ENCODE measurements at regions not wholly inside any gene's neighbourhood (a gene's known extent, or its start where the extent isn't known, plus 50 kb on each side); places are given as distances from the start of the nearest gene placed in this dataset.

DNA sequence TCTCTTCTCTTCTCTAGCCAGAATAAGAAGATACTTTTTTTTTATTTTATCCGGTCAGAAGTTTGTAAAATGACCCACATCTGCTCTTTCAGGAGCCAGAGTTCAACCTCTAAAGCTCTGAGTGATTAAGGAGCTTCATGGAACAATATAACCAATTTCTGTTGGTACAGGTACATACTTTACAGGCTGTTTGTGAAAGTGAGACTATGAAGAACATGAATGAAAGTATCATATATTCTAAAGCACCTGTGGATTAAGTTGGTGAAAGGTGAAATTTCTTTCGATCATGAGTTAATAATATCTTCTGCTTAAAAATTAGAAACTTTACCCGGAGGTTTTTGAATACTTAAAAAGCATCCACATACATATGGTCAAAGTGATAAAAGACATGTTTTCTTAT lies 65.2 kb downstream of the DMRT2 start:
- H3K36me3 ChIP-seq (ENCODE audit: insufficient read depth, low read length): no peaks in the 10 kb centered on the region
- no peak overlapping the region for H3K4me3 ChIP-seq
- no peak for TF ChIP-seq FOXP2 (optimal IDR thresholded peaks at IDR 0.05; ENCODE audit: control extremely low read depth, extremely low read length, insufficient read depth)
- TF ChIP-seq POLR2AphosphoS5 (IDR thresholded peaks at IDR 0.05; ENCODE audit: borderline replicate concordance, low read depth, low read length): no peak
- TF ChIP-seq EZH2 (IDR thresholded peaks at IDR 0.05): no peak
- H3K27ac ChIP-seq: no peak overlapping the region
- no peak for DNase-seq (ENCODE audit: low read depth, low spot score)
- H3K9me3 ChIP-seq (ENCODE audit: low read depth, low read length): no peaks in the 10 kb centered on the region
- H3K9ac ChIP-seq (ENCODE audit: insufficient read length): no peak overlapping the region

DNA sequence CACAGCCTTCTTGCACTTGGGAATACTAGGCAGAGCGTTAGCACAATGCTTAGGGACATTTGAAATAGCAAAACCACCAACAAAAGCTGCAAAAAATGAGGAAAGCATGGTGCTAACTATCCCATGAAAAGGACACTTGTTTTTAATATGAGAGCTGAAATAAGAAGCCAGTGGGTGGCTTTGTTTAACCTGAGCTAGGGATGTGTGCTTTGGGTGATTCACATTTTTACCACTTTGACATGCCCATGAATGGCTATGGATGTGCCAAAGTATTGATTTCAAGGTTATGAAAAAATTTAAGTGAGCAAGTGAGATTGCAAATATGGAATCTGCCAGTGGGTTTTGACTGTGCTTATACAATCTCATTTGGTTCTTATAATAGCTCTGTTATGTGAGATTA lies 67.3 kb downstream of the DMRT2 start:
- H3K27ac ChIP-seq: no peak overlapping the region
- H3K4me3 ChIP-seq: no peak overlapping the region
- H3K9me3 ChIP-seq (ENCODE audit: low read depth, low read length): no peaks in the 10 kb centered on the region
- no peak for DNase-seq (ENCODE audit: low read depth, low spot score)
- no peak overlapping the region for H3K9ac ChIP-seq (ENCODE audit: insufficient read length)
- H3K36me3 ChIP-seq (ENCODE audit: insufficient read depth, low read length): no peaks in the 10 kb centered on the region
- TF ChIP-seq FOXP2 (optimal IDR thresholded peaks at IDR 0.05; ENCODE audit: control extremely low read depth, extremely low read length, insufficient read depth): no peak
- no peak for TF ChIP-seq POLR2AphosphoS5 (IDR thresholded peaks at IDR 0.05; ENCODE audit: borderline replicate concordance, low read depth, low read length)
- TF ChIP-seq EZH2 (IDR thresholded peaks at IDR 0.05): no peak

DNA sequence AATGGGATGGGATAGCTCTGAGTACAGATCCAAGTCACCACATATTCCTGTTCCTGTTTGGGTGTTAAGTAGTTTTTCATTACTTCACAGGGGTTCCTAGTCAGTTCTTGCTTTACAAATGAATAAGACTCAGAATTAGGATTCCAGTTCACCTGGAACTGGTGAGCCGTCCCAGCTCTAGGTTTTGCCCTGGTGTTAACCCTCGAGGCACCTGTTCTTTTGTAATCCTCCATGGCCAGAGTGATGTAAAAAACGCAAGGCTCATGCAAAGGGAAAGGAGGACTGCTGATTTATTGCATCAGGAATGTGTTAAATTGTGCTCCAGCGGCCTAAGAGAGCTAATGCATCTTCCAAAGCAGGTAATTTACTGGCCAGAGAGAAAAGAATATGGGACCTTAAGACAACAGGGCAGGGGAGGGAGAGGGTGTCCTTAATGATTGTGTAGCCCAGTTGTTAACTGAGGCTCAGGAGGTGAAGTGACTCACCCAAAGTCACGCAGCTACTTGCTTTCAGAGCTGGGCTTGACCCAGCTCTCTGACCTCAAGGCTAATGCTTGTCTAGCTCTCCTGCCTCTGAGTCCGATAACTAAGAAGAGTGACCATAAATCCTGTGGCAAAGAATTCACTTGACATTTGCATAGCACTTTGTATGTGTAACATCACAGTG lies 70.5 kb downstream of the DMRT2 start:
- DNase-seq (ENCODE audit: low read depth, low spot score): no peak
- H3K9ac ChIP-seq (ENCODE audit: insufficient read length): no peak overlapping the region
- no peak for TF ChIP-seq EZH2 (IDR thresholded peaks at IDR 0.05)
- no peak for TF ChIP-seq POLR2AphosphoS5 (IDR thresholded peaks at IDR 0.05; ENCODE audit: borderline replicate concordance, low read depth, low read length)
- TF ChIP-seq FOXP2 (optimal IDR thresholded peaks at IDR 0.05; ENCODE audit: control extremely low read depth, extremely low read length, insufficient read depth): no peak
- no peak overlapping the region for H3K27ac ChIP-seq
- H3K4me3 ChIP-seq: no peak overlapping the region
- H3K9me3 ChIP-seq (ENCODE audit: low read depth, low read length): no peaks in the 10 kb centered on the region
- H3K36me3 ChIP-seq (ENCODE audit: insufficient read depth, low read length): no peaks in the 10 kb centered on the region

DNA sequence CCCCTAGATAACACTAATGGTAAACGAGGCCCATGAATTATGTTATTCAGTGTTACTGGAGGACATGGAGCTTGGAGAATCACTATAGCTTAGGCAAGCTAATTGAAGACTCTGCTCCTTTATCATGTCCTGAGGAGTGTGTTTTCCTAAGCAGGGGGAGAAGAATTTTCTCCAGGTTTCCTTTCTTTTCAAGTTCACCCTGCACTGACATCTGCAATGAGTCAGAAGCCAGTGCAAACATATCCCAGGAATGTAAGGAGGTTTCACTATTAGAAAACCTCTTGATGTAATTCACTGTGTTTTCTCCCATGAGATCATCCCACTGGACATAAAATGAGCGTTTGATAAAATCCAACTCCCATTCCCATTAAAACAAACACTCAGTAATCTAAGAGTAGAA lies 75.6 kb downstream of the DMRT2 start:
- no peak for TF ChIP-seq FOXP2 (optimal IDR thresholded peaks at IDR 0.05; ENCODE audit: control extremely low read depth, extremely low read length, insufficient read depth)
- no peak for TF ChIP-seq EZH2 (IDR thresholded peaks at IDR 0.05)
- no peak for TF ChIP-seq POLR2AphosphoS5 (IDR thresholded peaks at IDR 0.05; ENCODE audit: borderline replicate concordance, low read depth, low read length)
- no peak overlapping the region for H3K9ac ChIP-seq (ENCODE audit: insufficient read length)

GRCh38 chr9:1128046-1128445 lies 77.9 kb downstream of the DMRT2 start:
- Histone ChIP-seq H3K9ac (ENCODE audit: insufficient read length) (no peak overlapping the region), H3K27ac (no peak overlapping the region), H3K36me3 (ENCODE audit: insufficient read depth, low read length) (no peaks in the 10 kb centered on the region), H3K4me3 (no peak overlapping the region), H3K9me3 (ENCODE audit: low read depth, low read length) (no peaks in the 10 kb centered on the region)
- DNase-seq (ENCODE audit: low read depth, low spot score): no peak
- TF ChIP-seq FOXP2 (optimal IDR thresholded peaks at IDR 0.05; ENCODE audit: control extremely low read depth, extremely low read length, insufficient read depth): no peak

More for the DNA sequence above, 75.6 kb downstream of the DMRT2 start:
- H3K27ac ChIP-seq: no peak overlapping the region
- no peak for DNase-seq (ENCODE audit: low read depth, low spot score)
- H3K36me3 ChIP-seq (ENCODE audit: insufficient read depth, low read length): no peaks in the 10 kb centered on the region
- H3K4me3 ChIP-seq: no peak overlapping the region
- no peaks in the 10 kb centered on the region for H3K9me3 ChIP-seq (ENCODE audit: low read depth, low read length)

DNA sequence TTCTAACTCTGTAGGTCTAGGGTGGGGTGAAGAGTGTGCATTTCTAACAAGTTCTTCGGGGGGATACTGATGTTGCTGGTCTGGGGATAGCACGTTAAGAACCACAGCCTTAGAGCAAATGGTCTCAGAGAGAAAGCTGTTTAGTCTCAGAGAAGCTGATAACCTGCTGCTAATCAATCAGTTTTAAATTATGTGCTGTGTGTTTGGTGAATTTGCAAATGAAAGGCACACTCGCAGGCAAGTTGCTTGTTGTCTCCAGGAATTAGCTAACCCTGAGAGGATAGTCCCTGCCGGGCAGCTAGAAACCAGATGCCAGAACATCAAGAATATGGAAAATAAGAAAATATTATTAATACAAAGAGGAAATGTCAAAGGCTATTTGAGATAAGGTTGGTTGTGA lies 79.2 kb downstream of the DMRT2 start:
- Histone ChIP-seq H3K36me3 (ENCODE audit: insufficient read depth, low read length) (no peaks in the 10 kb centered on the region), H3K4me3 (no peak overlapping the region), H3K9ac (ENCODE audit: insufficient read length) (no peak overlapping the region), H3K27ac (no peak overlapping the region), H3K9me3 (ENCODE audit: low read depth, low read length) (no peaks in the 10 kb centered on the region)
- DNase-seq (ENCODE audit: low read depth, low spot score): no peak
- TF ChIP-seq FOXP2 (optimal IDR thresholded peaks at IDR 0.05; ENCODE audit: control extremely low read depth, extremely low read length, insufficient read depth): no peak

DNA sequence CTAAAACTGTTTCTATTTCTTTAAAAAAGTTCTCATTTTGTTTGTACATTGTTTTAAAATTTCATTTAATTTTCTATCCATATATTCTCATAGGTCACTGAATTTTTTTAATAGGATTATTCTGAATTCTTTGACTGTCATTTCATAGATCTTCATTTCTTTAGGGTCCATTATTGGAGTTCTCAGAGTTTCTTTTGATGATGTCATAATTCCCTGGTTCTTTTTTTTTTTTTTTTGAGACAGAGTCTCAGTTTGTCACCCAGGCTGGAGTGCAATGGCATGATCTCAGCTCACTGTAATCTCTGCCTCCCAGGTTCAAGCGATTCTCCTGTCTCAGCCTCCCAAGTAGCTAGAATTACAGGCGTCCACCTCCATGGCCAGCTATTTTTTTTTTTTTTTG lies 89.9 kb downstream of the DMRT2 start:
- no peak for DNase-seq (ENCODE audit: low read depth, low spot score)
- Histone ChIP-seq H3K4me3 (no peak overlapping the region), H3K27ac (no peak overlapping the region), H3K36me3 (ENCODE audit: insufficient read depth, low read length) (no peaks in the 10 kb centered on the region), H3K9me3 (ENCODE audit: low read depth, low read length) (no peaks in the 10 kb centered on the region), H3K9ac (ENCODE audit: insufficient read length) (no peak overlapping the region)
- TF ChIP-seq FOXP2 (optimal IDR thresholded peaks at IDR 0.05; ENCODE audit: control extremely low read depth, extremely low read length, insufficient read depth) (no peak), EZH2 (IDR thresholded peaks at IDR 0.05) (no peak), POLR2AphosphoS5 (IDR thresholded peaks at IDR 0.05; ENCODE audit: borderline replicate concordance, low read depth, low read length) (no peak)

GRCh38 chr9:1151691-1152090 lies 101.5 kb downstream of the DMRT2 start:
- Histone ChIP-seq H3K27ac (no peak overlapping the region), H3K9ac (ENCODE audit: insufficient read length) (no peak overlapping the region), H3K4me3 (no peak overlapping the region), H3K9me3 (ENCODE audit: low read depth, low read length) (no peaks in the 10 kb centered on the region), H3K36me3 (ENCODE audit: insufficient read depth, low read length) (no peaks in the 10 kb centered on the region)
- TF ChIP-seq EZH2 (IDR thresholded peaks at IDR 0.05) (no peak), POLR2AphosphoS5 (IDR thresholded peaks at IDR 0.05; ENCODE audit: borderline replicate concordance, low read depth, low read length) (no peak), FOXP2 (optimal IDR thresholded peaks at IDR 0.05; ENCODE audit: control extremely low read depth, extremely low read length, insufficient read depth) (no peak)
- DNase-seq (ENCODE audit: low read depth, low spot score): no peak

GRCh38 chr9:1152171-1152570 lies 102.0 kb downstream of the DMRT2 start:
- no peak overlapping the region for H3K4me3 ChIP-seq
- no peak overlapping the region for H3K27ac ChIP-seq
- no peaks in the 10 kb centered on the region for H3K36me3 ChIP-seq (ENCODE audit: insufficient read depth, low read length)
- no peak for TF ChIP-seq EZH2 (IDR thresholded peaks at IDR 0.05)
- TF ChIP-seq POLR2AphosphoS5 (IDR thresholded peaks at IDR 0.05; ENCODE audit: borderline replicate concordance, low read depth, low read length): no peak
- TF ChIP-seq FOXP2 (optimal IDR thresholded peaks at IDR 0.05; ENCODE audit: control extremely low read depth, extremely low read length, insufficient read depth): no peak
- no peak for DNase-seq (ENCODE audit: low read depth, low spot score)
- no peaks in the 10 kb centered on the region for H3K9me3 ChIP-seq (ENCODE audit: low read depth, low read length)
- H3K9ac ChIP-seq (ENCODE audit: insufficient read length): no peak overlapping the region
